ENCODE measurements at regions not wholly inside any gene's neighbourhood (a gene's known extent, or its start where the extent isn't known, plus 50 kb on each side); places are given as distances from the start of the nearest gene placed in this dataset.

GRCh38 chr4:33386764-33387163, 2666.6 kb downstream of the PCDH7 start:
- TF ChIP-seq, protein P1, sequence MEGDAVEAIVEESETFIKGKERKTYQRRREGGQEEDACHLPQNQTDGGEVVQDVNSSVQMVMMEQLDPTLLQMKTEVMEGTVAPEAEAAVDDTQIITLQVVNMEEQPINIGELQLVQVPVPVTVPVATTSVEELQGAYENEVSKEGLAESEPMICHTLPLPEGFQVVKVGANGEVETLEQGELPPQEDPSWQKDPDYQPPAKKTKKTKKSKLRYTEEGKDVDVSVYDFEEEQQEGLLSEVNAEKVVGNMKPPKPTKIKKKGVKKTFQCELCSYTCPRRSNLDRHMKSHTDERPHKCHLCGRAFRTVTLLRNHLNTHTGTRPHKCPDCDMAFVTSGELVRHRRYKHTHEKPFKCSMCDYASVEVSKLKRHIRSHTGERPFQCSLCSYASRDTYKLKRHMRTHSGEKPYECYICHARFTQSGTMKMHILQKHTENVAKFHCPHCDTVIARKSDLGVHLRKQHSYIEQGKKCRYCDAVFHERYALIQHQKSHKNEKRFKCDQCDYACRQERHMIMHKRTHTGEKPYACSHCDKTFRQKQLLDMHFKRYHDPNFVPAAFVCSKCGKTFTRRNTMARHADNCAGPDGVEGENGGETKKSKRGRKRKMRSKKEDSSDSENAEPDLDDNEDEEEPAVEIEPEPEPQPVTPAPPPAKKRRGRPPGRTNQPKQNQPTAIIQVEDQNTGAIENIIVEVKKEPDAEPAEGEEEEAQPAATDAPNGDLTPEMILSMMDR (IDR thresholded peaks at IDR 0.05 in 4 of 5, conservative IDR thresholded peaks at IDR 0.05 in 1 of 5), result no peak
- TF ChIP-seq POLR2A (IDR thresholded peaks at IDR 0.05), result no peak
